Astrocyte (in vitro differentiated cells and primary cell): ENCODE measurements at regions not wholly inside any gene's neighbourhood (a gene's known extent, or its start where the extent isn't known, plus 50 kb on each side); places are given as distances from the start of the nearest gene placed in this dataset.

Experiments used
- DNase-seq: peaks from one replicate; pipeline ENCODE4 v3.0.0-alpha.2; 2010; ENCODE audit warnings: low read depth
- FAIRE-seq: peaks from 2 replicates; lab custom pipeline; 2011; peaks lifted over from hg19 to GRCh38; lab: Jason Lieb, UNC
- H2AFZ ChIP-seq: 2 replicates; pipeline ENCODE4 v1.6.0; 2012; ENCODE audit warnings: low read depth, low read length, inconsistent platforms
- H3K27ac ChIP-seq: 2 replicates; pipeline ENCODE4 v1.5.1; 2011; ENCODE audit warnings: low read depth, low read length, inconsistent platforms
- H3K27me3 ChIP-seq: 2 replicates; pipeline ENCODE4 v1.6.0; 2011; ENCODE audit warnings: low read length, inconsistent platforms; ENCODE audit not compliant: insufficient read depth
- H3K36me3 ChIP-seq: 2 replicates; pipeline ENCODE4 v1.5.1; 2011; ENCODE audit warnings: low read length, inconsistent platforms; ENCODE audit not compliant: insufficient read depth
- H3K4me1 ChIP-seq: 2 replicates; pipeline ENCODE4 v1.5.1; 2011; ENCODE audit warnings: low read length, inconsistent platforms; ENCODE audit not compliant: insufficient read depth
- H3K4me2 ChIP-seq: 2 replicates; pipeline ENCODE4 v1.6.0; 2012; ENCODE audit warnings: low read length, inconsistent platforms
- H3K4me3 ChIP-seq: 2 replicates; pipeline ENCODE4 v1.5.1; 2011; ENCODE audit warnings: low read depth, mild to moderate bottlenecking, low read length, inconsistent platforms; ENCODE audit not compliant: insufficient read depth
- H3K79me2 ChIP-seq: 2 replicates; pipeline ENCODE4 v1.6.0; 2012; ENCODE audit warnings: mild to moderate bottlenecking, low read length, inconsistent platforms; ENCODE audit not compliant: insufficient read depth
- H3K9ac ChIP-seq: 2 replicates; pipeline ENCODE4 v1.6.0; 2012; ENCODE audit warnings: mild to moderate bottlenecking, low read length, inconsistent platforms
- H3K9me3 ChIP-seq: 2 replicates; pipeline ENCODE4 v1.5.1; 2012; ENCODE audit warnings: low read depth, mild to moderate bottlenecking, low read length, inconsistent platforms; ENCODE audit not compliant: insufficient read depth
- H4K20me1 ChIP-seq: 2 replicates; pipeline ENCODE4 v1.6.0; 2012; ENCODE audit warnings: low read length, inconsistent platforms; ENCODE audit not compliant: insufficient read depth
- H3K27ac Mint-ChIP-seq: one replicate; pipeline ENCODE4 v1.8.0; 2021; ENCODE audit warnings: mild to moderate bottlenecking, mixed read lengths; ENCODE audit not compliant: unreplicated experiment
- H3K27me3 Mint-ChIP-seq: one replicate; pipeline ENCODE4 v1.8.0; 2021; ENCODE audit warnings: low read depth, mixed read lengths; ENCODE audit not compliant: unreplicated experiment
- H3K36me3 Mint-ChIP-seq: one replicate; pipeline ENCODE4 v1.8.0; 2021; ENCODE audit warnings: low read depth, mixed read lengths; ENCODE audit not compliant: unreplicated experiment
- H3K4me1 Mint-ChIP-seq: one replicate; pipeline ENCODE4 v1.8.0; 2021; ENCODE audit warnings: low read depth, mixed read lengths; ENCODE audit not compliant: unreplicated experiment
- H3K4me3 Mint-ChIP-seq: one replicate; pipeline ENCODE4 v1.8.0; 2021; ENCODE audit warnings: mild to moderate bottlenecking, moderate library complexity, mixed read lengths; ENCODE audit not compliant: unreplicated experiment
- H3K9me3 Mint-ChIP-seq: one replicate; pipeline ENCODE4 v1.8.0; 2021; ENCODE audit warnings: mild to moderate bottlenecking, mixed read lengths; ENCODE audit not compliant: unreplicated experiment
- EZH2 ChIP-seq: IDR thresholded peaks from 2 replicates; pipeline ENCODE4 v1.6.1; 2012; ENCODE audit warnings: mild to moderate bottlenecking, low read length, inconsistent platforms; ENCODE audit not compliant: insufficient read depth
- TF ChIP-seq, protein P1 (sequence below): IDR thresholded peaks from 2 replicates; pipeline ENCODE4 v1.5.1; 2011; ENCODE audit warnings: low read depth, mild to moderate bottlenecking, inconsistent platforms, low read length, moderate library complexity; ENCODE audit not compliant: insufficient read depth

DNA sequence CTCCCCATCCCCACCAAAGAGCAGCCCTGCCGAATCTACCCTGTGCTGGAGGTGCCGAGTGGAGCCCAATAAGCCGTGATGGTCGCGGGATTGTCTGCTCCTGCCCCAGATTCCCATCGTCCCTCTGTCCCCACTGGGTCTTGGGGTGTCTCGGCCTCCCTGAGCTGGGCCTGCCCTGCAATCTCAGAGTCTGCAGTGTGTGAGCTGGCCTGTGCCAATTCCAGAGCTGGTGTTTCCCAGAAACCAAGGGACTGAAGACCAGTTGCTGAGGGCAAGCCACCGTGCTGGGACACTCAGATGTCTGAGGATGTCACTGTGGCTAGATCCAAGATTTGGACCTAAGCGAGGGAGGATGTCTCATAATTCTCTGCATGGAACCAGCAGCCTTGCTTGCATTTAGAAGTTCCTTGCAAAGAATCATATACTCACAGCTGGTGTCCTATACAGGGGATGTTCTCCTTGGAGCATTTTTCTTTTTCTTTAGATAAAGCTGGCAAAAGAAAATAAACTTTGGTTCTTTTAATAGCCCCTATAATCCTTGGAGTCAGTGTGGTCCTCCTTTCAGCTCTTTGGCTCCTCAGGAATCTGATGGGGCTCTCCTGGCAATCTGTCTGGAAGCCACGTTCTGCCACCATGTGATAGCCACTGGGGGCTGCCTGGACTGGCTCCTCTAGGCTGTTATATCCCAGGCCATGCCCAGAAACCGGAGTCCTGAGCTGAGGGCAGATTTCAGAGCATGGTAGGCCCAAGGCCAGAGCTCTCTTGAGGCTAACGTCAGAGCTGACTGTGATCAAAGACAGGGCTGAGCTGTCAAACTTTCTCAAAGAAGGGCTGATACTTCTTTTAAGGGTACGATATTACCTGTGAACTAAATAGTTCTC is 140.1 kb upstream of the HAAO start:
- no peaks in the 10 kb centered on the region for H3K36me3 ChIP-seq
- H3K9me3 Mint-ChIP-seq: peaks cover 2% of the 10 kb centered on the region
- H3K79me2 ChIP-seq: no peaks in the 10 kb centered on the region
- FAIRE-seq (no peak), DNase-seq (no peak)
- H3K27me3 ChIP-seq: no peaks in the 10 kb centered on the region
- H4K20me1 ChIP-seq: no peaks in the 10 kb centered on the region
- H3K4me1 Mint-ChIP-seq: peaks cover 28% of the 10 kb centered on the region
- H3K4me3 ChIP-seq: no peak overlapping the region
- H3K4me3 Mint-ChIP-seq: no peak overlapping the region
- H3K4me2 ChIP-seq: no peak overlapping the region
- peak overlapping the region; percentile 48 for H2AFZ ChIP-seq
- peaks cover 36% of the 10 kb centered on the region for H3K4me1 ChIP-seq
- no peak overlapping the region for H3K9ac ChIP-seq
- H3K27me3 Mint-ChIP-seq: peaks cover 5% of the 10 kb centered on the region
- no peaks in the 10 kb centered on the region for H3K36me3 Mint-ChIP-seq
- TF ChIP-seq, protein P1, sequence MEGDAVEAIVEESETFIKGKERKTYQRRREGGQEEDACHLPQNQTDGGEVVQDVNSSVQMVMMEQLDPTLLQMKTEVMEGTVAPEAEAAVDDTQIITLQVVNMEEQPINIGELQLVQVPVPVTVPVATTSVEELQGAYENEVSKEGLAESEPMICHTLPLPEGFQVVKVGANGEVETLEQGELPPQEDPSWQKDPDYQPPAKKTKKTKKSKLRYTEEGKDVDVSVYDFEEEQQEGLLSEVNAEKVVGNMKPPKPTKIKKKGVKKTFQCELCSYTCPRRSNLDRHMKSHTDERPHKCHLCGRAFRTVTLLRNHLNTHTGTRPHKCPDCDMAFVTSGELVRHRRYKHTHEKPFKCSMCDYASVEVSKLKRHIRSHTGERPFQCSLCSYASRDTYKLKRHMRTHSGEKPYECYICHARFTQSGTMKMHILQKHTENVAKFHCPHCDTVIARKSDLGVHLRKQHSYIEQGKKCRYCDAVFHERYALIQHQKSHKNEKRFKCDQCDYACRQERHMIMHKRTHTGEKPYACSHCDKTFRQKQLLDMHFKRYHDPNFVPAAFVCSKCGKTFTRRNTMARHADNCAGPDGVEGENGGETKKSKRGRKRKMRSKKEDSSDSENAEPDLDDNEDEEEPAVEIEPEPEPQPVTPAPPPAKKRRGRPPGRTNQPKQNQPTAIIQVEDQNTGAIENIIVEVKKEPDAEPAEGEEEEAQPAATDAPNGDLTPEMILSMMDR: no peak
- TF ChIP-seq EZH2: no peak
- peak overlapping the region; percentile 22 for H3K27ac ChIP-seq
- H3K27ac Mint-ChIP-seq: peak overlapping the region; percentile 53
- H3K9me3 ChIP-seq: no peaks in the 10 kb centered on the region

DNA sequence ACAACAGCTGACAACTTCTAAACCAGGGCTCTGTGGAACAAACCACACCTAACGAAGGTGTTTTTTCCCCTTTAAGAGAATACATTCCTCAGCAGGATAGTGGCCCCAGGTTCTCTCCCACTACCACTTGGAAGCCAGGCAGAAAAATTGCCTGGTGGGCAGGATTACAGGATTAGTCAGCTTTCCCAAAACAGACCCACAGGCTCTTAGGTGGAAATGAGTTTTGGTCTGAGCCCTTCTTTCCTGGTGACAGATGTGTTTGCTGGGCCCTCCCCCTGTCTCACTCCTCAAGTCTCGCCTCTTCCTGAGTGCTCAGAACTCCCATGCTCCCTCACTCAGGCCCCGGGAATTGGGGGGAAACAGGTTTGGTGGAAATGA is 139.4 kb upstream of the HAAO start:
- Histone ChIP-seq H3K4me2 (peak overlapping the region; percentile 23), H2AFZ (peak overlapping the region; percentile 21), H3K27ac (peak overlapping the region; percentile 22), H3K4me3 (no peak overlapping the region), H3K9me3 (no peaks in the 10 kb centered on the region), H3K27me3 (no peaks in the 10 kb centered on the region), H3K9ac (no peak overlapping the region), H3K79me2 (no peaks in the 10 kb centered on the region), H3K36me3 (no peaks in the 10 kb centered on the region), H4K20me1 (no peaks in the 10 kb centered on the region), H3K4me1 (peaks cover 36% of the 10 kb centered on the region)
- Mint-ChIP-seq H3K4me3 (no peak overlapping the region), H3K27ac (peak overlapping the region; percentile 42), H3K27me3 (peaks cover 5% of the 10 kb centered on the region), H3K4me1 (peaks cover 28% of the 10 kb centered on the region), H3K9me3 (peaks cover 2% of the 10 kb centered on the region), H3K36me3 (no peaks in the 10 kb centered on the region)
- FAIRE-seq (no peak), DNase-seq (peak; percentile 64)
- TF ChIP-seq, protein P1: no peak
- TF ChIP-seq EZH2: no peak
